RWPE2 (cell line): ENCODE measurements at regions not wholly inside any gene's neighbourhood (a gene's known extent, or its start where the extent isn't known, plus 50 kb on each side); places are given as distances from the start of the nearest gene placed in this dataset.

Experiments used
- ATAC-seq: fragments of 200-7000 bp; cut with Tn5 transposase; 3 replicates; pipeline ENCODE4 v1.9.1; 2021; ENCODE audit warnings: low read depth
- DNase-seq: peaks from one replicate; pipeline ENCODE4 v3.0.0-alpha.2; 2020; ENCODE audit warnings: low spot score
- H3K27ac ChIP-seq: fragments of 450-650 bp; 2 replicates; pipeline ENCODE4 v1.5.1; 2017; ENCODE audit warnings: mild to moderate bottlenecking; ENCODE audit not compliant: poor library complexity, severe bottlenecking
- H3K27me3 ChIP-seq: fragments of 250-450 bp; sonication (Bioruptor Pico); 2 replicates; pipeline ENCODE4 v1.5.1; 2021; ENCODE audit warnings: mild to moderate bottlenecking, moderate library complexity; ENCODE audit not compliant: insufficient read depth, poor library complexity, severe bottlenecking
- H3K36me3 ChIP-seq: fragments of 250-450 bp; sonication (Bioruptor Pico); 2 replicates; pipeline ENCODE4 v1.5.1; 2020; ENCODE audit warnings: low read depth, mild to moderate bottlenecking, moderate library complexity
- H3K4me1 ChIP-seq: fragments of 250-450 bp; sonication (Bioruptor Pico); 2 replicates; pipeline ENCODE4 v1.5.1; 2021; ENCODE audit warnings: mild to moderate bottlenecking, moderate library complexity; ENCODE audit not compliant: insufficient read depth, poor library complexity, severe bottlenecking
- H3K4me3 ChIP-seq: fragments of 250-450 bp; sonication (Bioruptor Pico); 2 replicates; pipeline ENCODE4 v1.5.1; 2021; ENCODE audit warnings: mild to moderate bottlenecking, moderate library complexity; ENCODE audit not compliant: severe bottlenecking
- H3K9me3 ChIP-seq: fragments of 250-450 bp; sonication (Bioruptor Pico); 2 replicates; pipeline ENCODE4 v1.5.1; 2021; ENCODE audit warnings: mild to moderate bottlenecking, moderate library complexity; ENCODE audit not compliant: severe bottlenecking
- TF ChIP-seq, protein P1 (sequence below): fragments of 450-650 bp; IDR thresholded peaks from one replicate; pipeline ENCODE4 v1.5.1; 2017; ENCODE audit warnings: mild to moderate bottlenecking, moderate library complexity; ENCODE audit not compliant: poor library complexity, severe bottlenecking

DNA sequence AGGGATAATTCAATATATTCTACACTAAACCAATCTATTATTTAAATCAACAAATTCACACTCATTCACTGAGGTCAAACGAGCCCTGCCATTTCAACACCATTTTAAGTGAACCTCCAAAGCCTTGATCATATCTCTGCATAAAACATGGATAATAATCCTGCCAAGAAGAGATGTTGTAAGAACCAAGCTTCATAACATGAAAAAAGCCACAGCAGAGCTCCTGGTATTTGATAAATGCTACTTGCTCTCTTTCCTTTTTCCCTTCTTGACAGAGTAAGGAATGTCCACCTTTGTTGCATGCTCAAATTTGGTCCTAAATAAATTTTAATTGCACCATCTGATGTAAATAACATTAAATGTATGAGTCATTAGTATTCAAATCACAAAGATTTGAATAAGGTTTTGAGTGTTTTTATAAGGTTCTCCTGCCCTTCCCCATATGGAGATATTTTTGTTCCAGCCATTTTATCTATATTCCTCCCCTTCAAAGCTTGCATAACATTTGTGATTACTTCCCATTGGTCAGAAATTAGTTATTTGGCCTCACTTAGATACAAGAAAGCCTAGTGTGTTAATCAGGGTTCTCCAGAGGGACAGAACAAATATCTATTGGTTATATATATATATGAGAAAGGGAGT lies 318.8 kb downstream of the RND3 start:
- Histone ChIP-seq H3K4me1 (peaks cover 31% of the 10 kb centered on the region), H3K4me3 (no peak overlapping the region), H3K27ac (peak overlapping the region; percentile 51), H3K27me3 (no peaks in the 10 kb centered on the region), H3K9me3 (no peaks in the 10 kb centered on the region), H3K36me3 (no peaks in the 10 kb centered on the region)
- TF ChIP-seq, protein P1, sequence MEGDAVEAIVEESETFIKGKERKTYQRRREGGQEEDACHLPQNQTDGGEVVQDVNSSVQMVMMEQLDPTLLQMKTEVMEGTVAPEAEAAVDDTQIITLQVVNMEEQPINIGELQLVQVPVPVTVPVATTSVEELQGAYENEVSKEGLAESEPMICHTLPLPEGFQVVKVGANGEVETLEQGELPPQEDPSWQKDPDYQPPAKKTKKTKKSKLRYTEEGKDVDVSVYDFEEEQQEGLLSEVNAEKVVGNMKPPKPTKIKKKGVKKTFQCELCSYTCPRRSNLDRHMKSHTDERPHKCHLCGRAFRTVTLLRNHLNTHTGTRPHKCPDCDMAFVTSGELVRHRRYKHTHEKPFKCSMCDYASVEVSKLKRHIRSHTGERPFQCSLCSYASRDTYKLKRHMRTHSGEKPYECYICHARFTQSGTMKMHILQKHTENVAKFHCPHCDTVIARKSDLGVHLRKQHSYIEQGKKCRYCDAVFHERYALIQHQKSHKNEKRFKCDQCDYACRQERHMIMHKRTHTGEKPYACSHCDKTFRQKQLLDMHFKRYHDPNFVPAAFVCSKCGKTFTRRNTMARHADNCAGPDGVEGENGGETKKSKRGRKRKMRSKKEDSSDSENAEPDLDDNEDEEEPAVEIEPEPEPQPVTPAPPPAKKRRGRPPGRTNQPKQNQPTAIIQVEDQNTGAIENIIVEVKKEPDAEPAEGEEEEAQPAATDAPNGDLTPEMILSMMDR: no peak
- ATAC-seq (no peak), DNase-seq (no peak)

DNA sequence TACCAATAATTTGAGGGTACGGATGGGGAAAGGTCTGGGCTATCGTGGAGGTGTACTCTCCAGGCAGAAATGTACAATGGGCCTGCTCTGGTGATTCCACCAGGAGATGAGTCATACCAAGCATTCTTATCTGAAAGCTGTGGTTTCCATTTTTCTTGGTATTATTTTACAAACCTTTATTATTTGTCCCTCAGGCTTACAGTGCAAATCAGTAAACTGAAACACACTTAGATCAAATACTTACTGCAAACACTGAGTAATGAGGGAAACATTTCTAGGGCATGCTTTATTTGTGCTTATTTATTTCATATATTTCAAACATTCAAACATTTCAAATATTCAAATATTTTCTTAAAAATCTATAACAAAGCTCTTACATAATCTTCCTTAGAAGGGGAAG lies 319.8 kb downstream of the RND3 start:
- ATAC-seq: peak; percentile 95
- Histone ChIP-seq H3K27ac (peak overlapping the region; percentile 51), H3K4me3 (no peak overlapping the region), H3K36me3 (no peaks in the 10 kb centered on the region), H3K4me1 (peaks cover 31% of the 10 kb centered on the region), H3K27me3 (no peaks in the 10 kb centered on the region), H3K9me3 (no peaks in the 10 kb centered on the region)
- no peak for DNase-seq
- TF ChIP-seq, protein P1: no peak

DNA sequence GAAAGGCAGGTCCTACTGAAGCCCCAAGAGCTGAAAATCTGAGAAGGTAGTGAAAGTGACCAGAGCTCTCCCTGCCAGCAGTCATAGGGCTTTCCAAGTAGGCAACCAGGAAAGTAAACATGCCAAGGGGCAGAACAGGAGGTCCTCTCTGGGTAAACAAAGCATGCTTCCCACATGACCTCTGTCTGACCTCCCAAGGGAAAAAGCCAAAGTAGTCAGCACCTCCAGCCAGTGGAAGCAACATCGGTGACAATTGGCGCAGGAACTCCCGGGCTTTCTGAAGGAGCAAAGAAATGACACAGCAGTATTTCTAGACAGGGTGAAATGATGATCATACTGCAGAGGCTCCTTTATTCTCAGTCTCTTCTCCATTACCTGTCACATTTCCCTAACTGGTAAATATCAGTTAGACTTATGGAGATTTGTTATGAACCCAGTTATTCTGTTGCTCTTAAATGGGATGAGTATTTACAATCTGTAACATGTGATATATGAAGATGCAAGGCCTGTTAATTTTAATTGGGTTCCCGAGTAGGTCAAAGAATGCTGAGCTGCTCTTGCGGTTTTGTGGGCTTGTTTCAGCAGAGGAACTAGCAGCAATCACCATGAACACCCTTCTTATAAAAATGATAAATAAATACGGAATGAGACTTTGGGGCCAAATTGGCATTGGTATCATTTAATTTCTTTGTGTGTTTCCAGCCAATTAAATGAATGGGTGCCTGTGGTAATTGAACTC lies 321.0 kb downstream of the RND3 start:
- H3K27me3 ChIP-seq: no peaks in the 10 kb centered on the region
- no peak for DNase-seq
- H3K27ac ChIP-seq: peak overlapping the region; percentile 51
- peaks cover 31% of the 10 kb centered on the region for H3K4me1 ChIP-seq
- TF ChIP-seq, protein P1: no peak
- H3K4me3 ChIP-seq: no peak overlapping the region
- H3K36me3 ChIP-seq: no peaks in the 10 kb centered on the region
- H3K9me3 ChIP-seq: no peaks in the 10 kb centered on the region
- ATAC-seq: 0 out of 3 replicates have a peak, but pooled peaks have one; percentile 19

DNA sequence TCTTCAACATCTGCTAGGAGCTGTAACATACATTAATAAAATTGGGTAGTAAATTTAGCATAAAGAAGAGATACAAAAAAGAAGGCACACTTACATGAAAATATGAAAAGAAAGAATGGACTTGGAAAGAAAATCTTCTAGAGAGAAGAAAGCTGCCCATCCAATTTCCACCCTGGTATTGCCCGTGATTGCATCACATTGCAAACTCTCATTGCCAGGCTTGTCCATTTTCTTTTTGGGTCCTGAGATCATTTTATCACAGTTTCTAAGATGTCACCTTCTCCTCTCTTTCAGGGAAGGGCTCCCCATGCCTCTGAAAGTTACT lies 321.5 kb downstream of the RND3 start:
- H3K4me3 ChIP-seq: no peak overlapping the region
- peaks cover 31% of the 10 kb centered on the region for H3K4me1 ChIP-seq
- TF ChIP-seq, protein P1: no peak
- ATAC-seq: no peak
- no peaks in the 10 kb centered on the region for H3K27me3 ChIP-seq
- H3K9me3 ChIP-seq: no peaks in the 10 kb centered on the region
- no peaks in the 10 kb centered on the region for H3K36me3 ChIP-seq
- DNase-seq: no peak
- H3K27ac ChIP-seq: peak overlapping the region; percentile 51

DNA sequence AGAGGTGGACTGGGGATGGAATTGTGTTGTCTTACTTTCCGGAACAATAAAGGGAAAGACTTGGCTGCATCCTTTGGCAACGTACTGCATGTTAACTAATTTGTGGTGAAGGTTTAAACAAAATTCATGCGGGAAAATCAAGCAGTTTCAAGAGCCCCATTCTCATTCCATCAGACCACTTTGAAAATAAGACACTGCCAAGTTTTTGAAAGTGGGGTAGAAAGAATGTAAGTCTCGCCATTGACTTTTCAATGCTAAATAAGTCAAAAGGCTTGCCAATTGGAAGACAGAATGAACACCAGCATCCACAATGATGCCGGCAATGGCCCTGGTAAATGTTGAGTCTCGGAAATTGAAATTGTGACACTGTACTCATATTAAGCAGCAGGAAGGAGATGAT lies 322.0 kb downstream of the RND3 start:
- no peak for DNase-seq
- no peak for ATAC-seq
- H3K36me3 ChIP-seq: no peaks in the 10 kb centered on the region
- TF ChIP-seq, protein P1: no peak
- H3K9me3 ChIP-seq: no peaks in the 10 kb centered on the region
- H3K4me1 ChIP-seq: peaks cover 31% of the 10 kb centered on the region
- H3K27ac ChIP-seq: no peak overlapping the region
- H3K4me3 ChIP-seq: no peak overlapping the region
- no peaks in the 10 kb centered on the region for H3K27me3 ChIP-seq
